ENCODE measurements at regions not wholly inside any gene's neighbourhood (a gene's known extent, or its start where the extent isn't known, plus 50 kb on each side); places are given as distances from the start of the nearest gene placed in this dataset.

DNA sequence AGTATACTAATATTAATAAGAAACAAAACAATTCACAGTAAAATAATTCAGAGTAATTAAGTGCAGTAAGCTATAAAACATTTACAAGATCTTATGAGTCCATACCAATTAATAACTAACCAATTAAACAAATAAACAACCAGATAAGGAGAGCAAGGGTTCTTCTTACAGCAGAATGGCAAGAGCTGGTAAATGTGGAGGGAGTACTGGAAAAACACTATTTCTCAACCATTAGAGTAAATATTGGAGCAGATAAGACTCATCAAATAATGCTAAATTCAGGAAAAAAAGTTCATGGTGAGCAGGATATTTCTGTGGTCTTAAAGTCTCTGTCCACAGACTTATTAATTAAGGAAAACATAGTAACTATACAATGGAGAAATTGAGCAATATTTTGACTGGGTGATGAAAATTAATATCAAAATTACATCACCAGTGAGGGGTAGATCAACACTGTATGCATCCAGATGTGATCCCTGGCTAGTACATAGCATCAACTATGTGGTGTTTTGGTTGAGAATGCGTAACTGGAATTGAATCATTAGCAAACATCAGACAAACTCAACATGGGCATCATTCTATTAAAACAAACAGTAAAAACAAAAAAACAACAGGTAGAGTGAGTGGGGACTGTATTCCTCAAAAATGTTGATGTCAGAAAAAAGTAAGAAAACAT, 1376.7 kb downstream of the PCDH19 start:
- TF ChIP-seq, protein P1, sequence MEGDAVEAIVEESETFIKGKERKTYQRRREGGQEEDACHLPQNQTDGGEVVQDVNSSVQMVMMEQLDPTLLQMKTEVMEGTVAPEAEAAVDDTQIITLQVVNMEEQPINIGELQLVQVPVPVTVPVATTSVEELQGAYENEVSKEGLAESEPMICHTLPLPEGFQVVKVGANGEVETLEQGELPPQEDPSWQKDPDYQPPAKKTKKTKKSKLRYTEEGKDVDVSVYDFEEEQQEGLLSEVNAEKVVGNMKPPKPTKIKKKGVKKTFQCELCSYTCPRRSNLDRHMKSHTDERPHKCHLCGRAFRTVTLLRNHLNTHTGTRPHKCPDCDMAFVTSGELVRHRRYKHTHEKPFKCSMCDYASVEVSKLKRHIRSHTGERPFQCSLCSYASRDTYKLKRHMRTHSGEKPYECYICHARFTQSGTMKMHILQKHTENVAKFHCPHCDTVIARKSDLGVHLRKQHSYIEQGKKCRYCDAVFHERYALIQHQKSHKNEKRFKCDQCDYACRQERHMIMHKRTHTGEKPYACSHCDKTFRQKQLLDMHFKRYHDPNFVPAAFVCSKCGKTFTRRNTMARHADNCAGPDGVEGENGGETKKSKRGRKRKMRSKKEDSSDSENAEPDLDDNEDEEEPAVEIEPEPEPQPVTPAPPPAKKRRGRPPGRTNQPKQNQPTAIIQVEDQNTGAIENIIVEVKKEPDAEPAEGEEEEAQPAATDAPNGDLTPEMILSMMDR (IDR thresholded peaks at IDR 0.05; ENCODE audit: insufficient read depth, low read depth, low read length) = no peak
- Histone ChIP-seq H3K36me3 (ENCODE audit: control insufficient read depth, insufficient read depth, low read length) (no peaks in the 10 kb centered on the region), H3K27me3 (ENCODE audit: control insufficient read depth, insufficient read depth, low read length) (no peaks in the 10 kb centered on the region), H3K4me3 (ENCODE audit: low read depth, low read length) (no peak overlapping the region)
- ChIA-PET CTCF (no interaction called here), POLR2A (no interaction called here)
- DNase-seq (ENCODE audit: low read depth) = no peak

DNA sequence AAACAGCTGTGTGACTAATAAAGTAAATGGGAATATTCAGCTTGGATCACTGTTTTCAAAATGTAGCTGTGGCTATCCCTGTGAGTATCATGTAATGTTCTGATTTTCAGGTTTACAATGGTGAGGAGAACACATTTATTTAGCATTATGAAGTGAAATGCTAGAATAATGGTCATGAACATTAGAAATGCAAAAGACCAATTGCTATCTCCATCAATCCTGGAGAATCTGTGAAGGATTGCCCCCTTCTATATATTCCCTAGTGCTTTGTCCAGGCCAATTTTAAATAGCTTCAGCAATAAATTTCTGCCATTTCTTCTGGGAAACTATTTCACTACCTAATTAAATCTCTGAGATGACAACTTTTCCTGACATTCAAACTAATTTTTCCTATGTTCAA, 1399.1 kb downstream of the PCDH19 start:
- POLR2A ChIA-PET = no interaction called here
- Histone ChIP-seq H3K4me3 (ENCODE audit: low read depth, low read length) (no peak overlapping the region), H3K27me3 (ENCODE audit: control insufficient read depth, insufficient read depth, low read length) (no peaks in the 10 kb centered on the region), H3K36me3 (ENCODE audit: control insufficient read depth, insufficient read depth, low read length) (no peaks in the 10 kb centered on the region)
- CTCF ChIA-PET = no interaction called here
- TF ChIP-seq, protein P1 (IDR thresholded peaks at IDR 0.05; ENCODE audit: insufficient read depth, low read depth, low read length) = no peak
- DNase-seq (ENCODE audit: low read depth) = no peak

DNA sequence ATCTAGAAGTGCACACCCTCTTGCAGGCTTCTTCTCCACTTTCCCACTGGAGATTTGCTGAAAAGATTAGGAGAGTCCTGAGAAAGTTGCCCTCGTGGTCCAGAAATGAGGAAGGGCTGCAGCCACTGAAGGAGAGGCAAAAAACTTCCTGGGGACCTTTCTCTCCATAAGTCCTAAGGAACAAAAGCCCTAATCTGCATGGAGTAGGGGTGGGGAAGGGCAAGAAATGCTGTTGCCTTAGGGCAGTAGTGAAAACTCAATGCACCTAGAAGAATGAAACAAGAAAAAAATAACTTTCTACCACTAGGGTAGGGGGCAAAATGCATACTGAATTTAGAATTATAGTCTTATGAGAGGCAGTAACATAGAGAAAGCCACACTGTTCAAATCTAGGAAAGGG, 1408.8 kb downstream of the PCDH19 start:
- ChIA-PET CTCF (no interaction called here), POLR2A (no interaction called here)
- no peaks in the 10 kb centered on the region for H3K27me3 ChIP-seq (ENCODE audit: control insufficient read depth, insufficient read depth, low read length)
- H3K4me3 ChIP-seq (ENCODE audit: low read depth, low read length) = no peak overlapping the region
- no peaks in the 10 kb centered on the region for H3K36me3 ChIP-seq (ENCODE audit: control insufficient read depth, insufficient read depth, low read length)
- no peak for DNase-seq (ENCODE audit: low read depth)
- TF ChIP-seq, protein P1 (IDR thresholded peaks at IDR 0.05; ENCODE audit: insufficient read depth, low read depth, low read length) = no peak

DNA sequence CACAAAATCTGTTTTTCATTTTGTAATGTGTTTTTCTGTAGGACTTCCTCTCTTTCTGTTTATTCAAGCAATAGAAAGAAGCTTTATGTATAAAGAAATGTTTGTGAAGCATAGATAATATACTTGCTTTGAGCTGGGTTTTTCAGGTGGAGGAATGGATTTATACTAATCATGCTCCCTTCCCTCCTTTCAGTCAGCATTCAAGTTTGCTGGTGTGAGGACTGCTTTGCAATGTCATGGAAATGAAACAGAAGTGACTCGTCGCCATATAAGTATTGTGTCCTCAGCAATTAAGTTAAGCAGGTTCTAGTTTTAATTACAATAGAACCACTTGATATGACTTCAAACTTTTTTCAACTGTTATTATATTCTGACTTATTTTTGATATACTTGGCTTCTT, 1447.1 kb downstream of the PCDH19 start:
- CTCF ChIA-PET = no interaction called here
- Histone ChIP-seq H3K4me3 (ENCODE audit: low read depth, low read length) (no peak overlapping the region), H3K27me3 (ENCODE audit: control insufficient read depth, insufficient read depth, low read length) (no peaks in the 10 kb centered on the region), H3K36me3 (ENCODE audit: control insufficient read depth, insufficient read depth, low read length) (no peaks in the 10 kb centered on the region)
- TF ChIP-seq, protein P1 (IDR thresholded peaks at IDR 0.05; ENCODE audit: insufficient read depth, low read depth, low read length) = no peak
- POLR2A ChIA-PET = no interaction called here
- DNase-seq (ENCODE audit: low read depth) = no peak

GRCh38 chrX:98956014-98956413, 1454.1 kb downstream of the PCDH19 start:
- H3K27me3 ChIP-seq (ENCODE audit: control insufficient read depth, insufficient read depth, low read length) = no peaks in the 10 kb centered on the region
- POLR2A ChIA-PET = no interaction called here
- H3K36me3 ChIP-seq (ENCODE audit: control insufficient read depth, insufficient read depth, low read length) = no peaks in the 10 kb centered on the region
- no peak for DNase-seq (ENCODE audit: low read depth)
- H3K4me3 ChIP-seq (ENCODE audit: low read depth, low read length) = no peak overlapping the region
- CTCF ChIA-PET = no interaction called here
- TF ChIP-seq, protein P1 (IDR thresholded peaks at IDR 0.05; ENCODE audit: insufficient read depth, low read depth, low read length) = no peak

All from BJ (cell line).